HG03103 (cell line): ENCODE measurements at regions not wholly inside any gene's neighbourhood (a gene's known extent, or its start where the extent isn't known, plus 50 kb on each side); places are given as distances from the start of the nearest gene placed in this dataset.
A peak's percentile ranks its signal among the peaks of the same experiment; 100 is the strongest.
"Not testable (repeated sequence)": the region's sequence is repeated elsewhere in the genome, so short reads cannot be mapped to it uniquely, and the experiment has no call there.

Source experiments
- ATAC-seq: cut with Tn5 transposase; IDR thresholded peaks from one replicate; pipeline ENCODE4 v1.9.1; 2021; ENCODE audit warnings: low read depth; ENCODE audit not compliant: unreplicated experiment

DNA sequence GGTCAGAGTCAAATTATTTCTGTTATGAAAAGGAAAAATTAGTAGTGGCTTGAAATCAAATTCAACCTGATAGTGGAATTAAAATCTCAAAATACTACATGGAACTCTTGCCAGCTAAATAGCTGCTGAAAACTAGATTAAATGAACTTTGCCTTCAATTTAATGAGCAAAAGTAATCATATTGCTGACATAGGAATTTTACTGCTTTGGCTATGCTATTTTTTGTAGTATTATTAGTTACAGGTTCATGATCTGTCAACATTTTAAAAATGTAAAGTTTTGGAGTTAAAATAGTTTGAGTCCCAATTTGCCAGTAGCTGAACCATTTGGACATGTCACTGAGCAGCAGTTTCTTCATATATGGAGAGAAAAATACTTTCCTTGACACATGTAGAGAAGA lies 81.4 kb downstream of the RERGL start:
- ATAC-seq = no peak

DNA sequence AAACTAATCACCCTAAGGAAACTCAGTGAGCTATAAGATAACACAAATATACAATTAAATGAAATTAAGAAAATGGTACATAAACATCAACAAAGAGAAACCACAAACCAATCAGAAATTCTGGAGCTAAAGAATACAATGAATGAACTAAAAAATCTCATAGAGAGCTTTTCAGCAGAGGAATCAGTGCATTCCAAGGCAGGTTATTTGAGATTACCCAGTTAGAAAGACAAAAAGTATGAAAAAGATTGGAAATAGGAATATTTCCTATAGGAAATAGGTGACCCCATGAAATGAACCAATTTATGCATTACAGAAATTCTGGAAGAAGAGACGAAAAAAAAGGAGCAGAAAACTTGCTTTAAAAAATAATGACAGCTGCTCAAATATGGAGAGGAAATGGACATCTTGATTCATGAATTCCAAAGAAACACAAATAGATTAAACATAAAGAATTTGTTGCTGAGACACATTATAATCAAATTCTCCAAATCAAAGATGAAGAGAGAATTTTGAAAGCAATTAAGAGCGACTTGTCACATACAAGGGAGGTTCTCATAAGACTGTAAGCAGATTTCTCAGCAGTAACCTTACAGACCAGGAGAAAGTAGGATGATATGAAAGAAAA lies 90.7 kb downstream of the RERGL start:
- no peak for ATAC-seq

DNA sequence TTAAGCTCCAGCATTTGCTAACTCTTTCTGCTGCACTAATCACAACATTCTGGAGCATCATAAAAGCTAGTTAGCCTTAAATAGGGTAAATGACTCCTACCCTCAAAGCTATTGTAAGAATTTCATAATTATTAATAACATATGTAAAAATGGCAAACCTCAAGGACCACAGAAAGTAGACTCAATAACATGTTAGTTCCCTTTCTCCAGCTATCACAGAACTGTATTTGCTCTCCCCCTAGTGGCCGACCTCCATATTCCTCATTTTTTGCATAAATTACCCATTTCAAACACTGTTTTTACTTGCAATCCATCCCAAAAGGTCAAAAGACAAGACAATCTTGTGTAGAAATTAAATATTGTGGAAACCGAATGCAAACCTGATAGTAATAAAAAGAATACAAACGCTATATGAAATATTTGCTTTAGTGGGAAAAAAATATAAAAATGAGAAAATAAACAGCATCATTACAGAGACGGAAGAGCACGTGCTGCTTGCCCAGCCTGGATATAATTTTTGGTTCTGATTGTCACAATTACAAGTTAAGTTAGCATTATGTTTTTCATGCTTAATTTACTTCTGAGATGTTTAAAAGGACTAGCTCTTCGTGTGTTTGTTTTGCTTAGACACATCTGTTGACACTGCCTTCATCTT lies 97.9 kb downstream of the RERGL start:
- peak; percentile 87 for ATAC-seq

DNA sequence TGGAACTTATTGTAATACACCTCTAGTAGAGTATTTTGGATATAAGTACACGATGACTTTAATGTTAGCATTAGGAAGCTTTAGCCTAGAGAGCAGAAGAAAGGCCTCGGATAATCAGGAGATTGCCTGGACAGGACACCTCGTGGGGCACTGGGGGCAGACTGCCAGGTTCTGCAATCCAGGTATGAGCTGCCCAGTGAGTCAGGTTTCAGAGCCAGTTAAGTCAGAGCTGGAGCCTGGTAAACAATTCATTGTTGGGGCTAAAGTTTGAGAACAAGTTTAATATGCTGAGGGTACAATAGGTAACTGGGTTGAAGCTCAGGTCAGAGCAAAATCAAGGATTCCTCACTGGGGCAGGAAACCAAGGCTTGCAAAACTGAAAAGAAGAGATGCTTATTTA lies 107.4 kb downstream of the RERGL start:
- ATAC-seq = no peak

DNA sequence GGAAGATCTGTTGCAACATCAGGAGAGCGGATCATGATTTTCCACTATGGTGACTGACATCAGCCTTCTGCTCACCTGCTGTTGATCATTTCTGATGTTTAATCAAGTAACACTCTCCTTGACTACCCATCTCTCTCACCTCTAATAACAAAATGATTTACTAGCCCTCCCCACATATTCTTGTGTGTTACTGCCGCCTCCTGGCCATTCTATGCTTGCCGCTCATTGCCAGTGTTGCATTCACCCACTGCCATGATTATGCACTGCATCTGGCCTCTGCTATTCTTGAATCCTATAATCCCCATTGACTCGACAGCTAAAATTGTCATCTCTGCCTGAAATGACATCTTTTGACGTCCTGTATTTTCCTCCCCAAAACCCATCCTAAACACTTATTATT lies 113.8 kb downstream of the RERGL start:
- ATAC-seq = no peak

DNA sequence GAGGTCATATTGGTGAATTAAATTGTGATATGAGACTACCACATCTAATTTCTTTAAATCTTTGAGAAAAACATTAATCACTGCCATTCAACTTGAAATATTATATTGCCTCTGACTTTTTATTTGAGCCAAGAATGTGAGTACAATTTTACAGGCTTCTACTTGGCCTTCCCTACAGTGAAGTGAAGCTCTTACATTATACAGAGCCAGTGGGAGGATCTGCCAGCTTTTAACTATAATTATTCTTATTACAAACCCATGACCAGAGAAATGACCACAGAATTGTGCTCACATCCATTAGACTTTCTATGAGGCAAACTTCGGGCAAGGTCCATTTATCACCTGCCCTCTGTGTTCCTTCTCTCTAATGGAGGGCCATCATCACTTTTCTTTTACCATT lies 114.2 kb downstream of the RERGL start:
- no peak for ATAC-seq

DNA sequence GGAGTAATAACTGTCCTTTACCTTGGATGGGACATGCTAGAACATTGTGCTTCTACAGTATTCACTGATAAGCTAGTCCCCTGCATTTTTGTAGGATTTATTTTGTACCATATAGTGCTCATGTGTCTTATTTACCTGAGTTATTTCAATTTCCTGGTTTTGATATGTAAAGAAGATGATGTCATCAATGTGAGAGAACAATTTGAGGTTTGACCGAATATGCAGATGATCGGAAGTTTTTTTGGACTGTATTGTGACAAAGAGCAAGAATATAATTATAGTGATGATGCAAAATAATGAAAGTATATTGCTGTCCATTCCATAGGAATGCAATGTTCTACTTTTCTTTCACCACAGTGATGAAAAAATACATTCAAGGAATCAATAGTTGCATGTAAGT lies 114.8 kb downstream of the RERGL start:
- ATAC-seq = no peak

DNA sequence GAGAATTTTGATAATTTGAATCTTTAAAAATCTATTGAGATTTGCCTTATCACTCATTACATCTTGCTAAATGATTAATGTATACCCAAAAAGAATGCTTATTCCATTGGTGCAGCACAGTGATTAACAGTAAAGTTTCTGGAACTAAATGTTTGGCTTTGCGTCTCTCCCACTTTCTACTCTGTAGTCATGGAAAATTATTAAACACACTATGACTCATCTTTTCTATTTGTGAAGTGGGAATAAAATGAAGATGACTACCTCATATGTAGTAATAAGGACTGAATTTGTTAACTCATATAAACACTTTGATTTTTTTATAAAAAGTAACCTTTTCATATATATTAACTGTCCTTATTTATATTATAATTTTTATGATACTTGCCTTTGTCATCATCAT lies 118.1 kb downstream of the RERGL start:
- no peak for ATAC-seq

DNA sequence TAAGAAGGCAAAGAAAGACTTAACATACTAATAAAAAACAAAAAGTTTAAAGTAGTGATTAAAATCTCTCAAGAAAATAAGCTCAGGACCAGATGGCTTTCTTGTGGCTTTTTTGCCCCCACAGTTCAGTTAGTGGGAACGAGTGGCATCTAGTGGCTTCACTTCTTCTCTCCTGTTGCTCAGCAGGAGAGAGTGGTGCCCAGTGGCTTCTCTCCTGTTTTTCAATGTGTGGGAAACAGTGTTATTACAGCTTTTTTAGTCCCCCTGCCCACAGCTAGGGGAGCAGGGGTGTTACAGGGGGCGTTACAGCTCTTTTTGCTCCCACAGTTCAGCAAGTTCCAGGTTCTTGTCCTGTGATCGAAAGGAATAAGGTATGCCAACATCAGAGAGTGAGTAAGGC lies 135.2 kb downstream of the RERGL start:
- no peak for ATAC-seq

DNA sequence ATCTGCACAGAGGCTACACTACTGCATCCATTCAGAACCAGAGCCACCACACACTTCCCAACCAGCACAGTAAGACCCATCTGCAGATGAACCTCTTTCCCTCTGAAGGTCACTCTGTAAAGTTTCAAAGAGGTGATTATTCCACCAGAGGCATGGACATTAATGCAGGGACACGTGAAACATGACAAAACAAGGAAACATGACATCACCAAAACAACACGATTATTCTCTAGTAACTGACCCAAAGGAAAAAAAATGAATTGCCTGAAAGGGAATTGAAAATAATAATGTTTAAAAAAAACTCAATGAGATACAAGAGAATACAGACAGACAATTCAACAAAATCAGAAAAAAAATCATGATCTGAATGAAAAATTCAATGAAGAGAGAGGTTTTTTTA lies 139.1 kb downstream of the RERGL start:
- no peak for ATAC-seq

DNA sequence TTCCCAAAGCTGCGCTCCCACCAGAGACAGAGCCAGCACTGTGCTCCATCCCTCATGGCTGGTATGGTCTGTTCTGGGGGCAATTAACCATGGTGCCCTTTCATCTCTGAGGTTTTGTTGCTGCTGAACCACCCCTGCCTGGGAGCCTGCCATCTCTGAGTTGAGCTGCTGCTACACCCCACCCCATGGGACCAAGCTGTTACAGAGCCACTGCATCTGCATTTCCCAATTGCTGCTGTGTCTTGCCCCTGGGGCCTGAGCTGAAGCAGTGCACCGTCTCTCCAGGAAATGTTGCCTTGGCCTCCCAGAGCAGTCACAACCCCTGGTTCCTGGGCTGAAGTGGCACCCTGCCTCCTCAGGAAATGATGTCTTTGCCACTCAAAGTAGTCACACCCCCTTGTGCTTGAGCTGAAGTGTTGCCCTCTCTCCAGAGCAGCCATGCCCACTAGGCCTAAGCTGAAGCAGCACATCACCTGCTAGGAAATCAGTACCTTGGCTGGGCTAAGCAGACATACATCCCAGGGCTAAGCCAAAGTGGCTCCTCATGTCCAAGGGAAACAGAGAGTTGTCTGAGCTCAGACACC lies 140.3 kb downstream of the RERGL start:
- ATAC-seq = no peak

DNA sequence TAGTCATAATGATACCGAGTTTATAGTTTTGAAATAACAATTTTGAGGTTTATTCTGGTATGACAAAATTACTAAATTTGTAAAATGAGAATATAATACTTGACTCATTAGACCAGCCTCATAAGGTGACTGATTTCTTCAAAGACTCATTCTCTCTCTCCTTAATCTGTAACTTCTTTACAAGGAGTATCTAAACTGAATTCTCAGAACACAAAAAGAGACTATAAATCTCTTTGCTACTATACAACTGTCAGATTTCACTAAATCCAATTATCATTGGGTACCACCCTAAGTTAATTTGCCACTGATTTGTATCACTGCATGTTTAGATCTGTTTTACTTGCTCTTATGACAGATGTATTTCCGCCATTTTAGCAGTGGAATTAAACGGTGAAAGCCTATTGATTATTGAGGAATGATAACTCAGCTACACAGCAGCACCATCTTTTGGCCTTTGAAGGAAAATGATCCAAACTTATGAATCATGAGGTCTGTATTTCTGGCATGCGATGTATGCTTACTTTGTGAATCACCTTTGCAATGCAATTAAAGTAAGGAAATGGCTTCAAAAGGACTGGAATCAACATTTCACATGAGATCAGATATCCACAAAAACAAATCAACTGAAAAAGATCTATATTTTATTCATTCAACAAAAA lies 161.2 kb downstream of the RERGL start:
- no peak for ATAC-seq

DNA sequence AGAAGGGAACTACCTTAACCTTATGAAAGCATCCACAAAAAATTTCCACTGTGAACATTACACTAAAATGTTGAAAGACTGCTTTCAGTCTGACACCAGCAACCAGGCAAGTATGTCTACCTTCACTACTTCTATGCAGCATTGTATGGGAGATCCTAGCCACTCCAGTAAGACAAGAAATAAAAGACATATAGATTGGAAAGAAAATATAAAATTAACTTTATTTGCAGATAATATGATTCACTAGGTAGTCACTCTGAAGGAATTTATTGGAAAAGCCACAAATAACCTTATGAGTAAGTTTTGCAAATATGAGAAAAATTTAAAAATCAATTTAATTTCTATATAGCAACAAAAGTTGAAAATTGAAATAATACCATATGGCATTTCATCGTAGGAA lies 172.0 kb downstream of the RERGL start:
- ATAC-seq = no peak

DNA sequence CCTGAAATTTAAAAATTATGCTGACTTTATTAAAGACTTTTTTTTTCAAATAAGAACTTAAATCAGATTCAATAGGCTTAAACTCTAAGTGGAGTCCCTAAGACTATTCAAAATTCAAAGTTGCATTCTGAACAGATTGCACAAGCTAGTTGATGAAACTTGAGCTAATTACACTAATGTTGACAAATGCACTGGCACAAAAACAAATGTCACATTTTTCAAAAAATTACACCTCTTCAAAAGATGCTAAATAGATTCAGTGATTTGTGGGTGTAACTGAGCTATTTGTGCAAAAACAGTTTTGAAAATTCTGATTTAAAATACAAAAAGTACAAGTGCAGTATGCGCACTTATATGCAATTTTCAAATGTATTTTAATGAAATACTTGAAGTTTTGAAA lies 205.4 kb downstream of the RERGL start:
- ATAC-seq = no peak

DNA sequence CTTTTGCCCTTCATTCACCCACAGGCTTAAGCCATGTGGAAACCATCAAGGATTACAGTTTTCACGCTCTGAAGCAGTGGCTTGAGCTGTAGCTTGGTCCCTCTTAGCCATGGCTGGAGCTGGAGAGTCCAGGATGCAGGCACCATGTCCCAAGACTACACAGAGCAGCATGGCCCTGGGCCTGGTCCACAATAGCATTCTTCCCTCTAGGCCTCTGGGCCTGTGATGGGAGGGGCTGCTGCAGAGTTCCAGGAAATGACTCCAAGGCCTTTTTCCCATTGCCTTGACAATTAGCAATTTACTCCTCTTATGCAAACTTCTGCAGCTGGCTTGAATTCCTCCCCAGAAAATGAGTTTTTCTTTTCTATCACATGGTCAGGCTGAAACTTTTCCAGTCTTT lies 211.3 kb downstream of the RERGL start:
- no peak for ATAC-seq

DNA sequence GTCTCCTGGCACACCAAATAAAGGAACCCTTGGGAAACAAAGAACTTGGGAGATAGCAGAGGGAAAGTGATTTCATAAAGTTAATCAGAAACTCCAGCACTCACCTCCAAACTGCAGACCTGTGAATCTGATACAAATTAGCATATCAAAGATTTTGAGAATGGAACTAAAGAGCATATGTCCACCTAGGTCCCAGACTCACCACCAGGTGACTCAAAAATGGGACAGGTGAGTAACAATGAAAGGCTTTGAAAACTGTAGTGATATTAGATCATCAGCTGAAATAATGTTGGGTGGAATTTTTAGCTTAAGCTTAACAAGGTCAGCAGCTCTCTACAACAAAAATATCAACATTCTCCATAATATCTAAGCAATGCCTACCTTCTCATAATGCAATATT lies 214.8 kb downstream of the RERGL start:
- no peak for ATAC-seq

DNA sequence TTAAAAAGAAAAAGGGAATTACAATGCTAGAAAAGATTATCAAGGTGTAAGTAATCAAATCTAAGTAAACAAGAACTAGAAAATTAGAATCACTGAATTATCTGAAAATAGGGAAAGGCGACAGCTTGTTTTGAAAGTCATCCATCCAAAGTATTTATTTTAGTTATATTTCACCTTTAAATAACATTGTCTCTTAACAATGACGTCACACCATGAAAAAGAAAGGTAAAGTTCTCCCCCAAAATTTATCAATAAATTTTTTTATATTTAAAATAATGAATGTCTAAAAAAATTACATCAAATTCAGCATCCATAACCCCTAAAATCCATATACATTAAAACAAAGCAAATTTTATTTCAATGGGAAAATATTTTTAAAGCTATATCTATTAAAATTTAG lies 223.2 kb downstream of the RERGL start:
- no peak for ATAC-seq

DNA sequence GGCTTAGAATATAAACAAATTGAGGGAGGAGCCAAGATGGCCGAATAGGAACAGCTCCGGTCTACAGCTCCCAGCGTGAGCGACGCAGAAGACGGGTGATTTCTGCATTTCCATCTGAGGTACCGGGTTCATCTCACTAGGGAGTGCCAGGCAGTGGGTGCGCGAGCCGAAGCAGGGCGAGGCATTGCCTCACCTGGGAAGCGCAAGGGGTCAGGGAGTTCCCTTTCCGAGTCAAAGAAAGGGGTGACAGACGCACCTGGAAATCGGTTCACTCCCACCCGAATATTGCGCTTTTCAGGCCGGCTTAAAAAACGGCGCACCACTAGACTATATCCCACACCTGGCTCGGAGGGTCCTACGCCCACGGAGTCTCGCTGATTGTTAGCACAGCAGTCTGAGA lies 234.4 kb downstream of the RERGL start:
- ATAC-seq = not testable (repeated sequence)

DNA sequence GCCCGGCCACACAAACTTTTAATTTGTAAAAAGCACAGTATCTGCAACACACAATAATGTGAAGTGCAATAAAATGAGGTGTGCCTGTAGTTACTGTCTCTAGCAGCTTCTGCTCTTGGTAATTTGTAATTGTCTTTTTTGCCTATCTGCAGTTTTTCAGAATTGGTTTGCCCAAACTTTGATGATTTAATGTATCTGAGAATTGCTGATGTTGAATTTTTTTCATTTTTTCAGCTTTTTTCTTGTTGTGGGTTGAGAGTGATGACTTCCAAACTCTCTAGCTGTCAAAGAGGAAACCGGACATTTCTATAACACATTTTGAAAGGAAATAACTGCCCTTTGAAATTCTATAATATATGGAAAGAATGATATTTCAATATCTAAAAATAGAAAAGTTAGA lies 236.9 kb downstream of the RERGL start:
- ATAC-seq = no peak

DNA sequence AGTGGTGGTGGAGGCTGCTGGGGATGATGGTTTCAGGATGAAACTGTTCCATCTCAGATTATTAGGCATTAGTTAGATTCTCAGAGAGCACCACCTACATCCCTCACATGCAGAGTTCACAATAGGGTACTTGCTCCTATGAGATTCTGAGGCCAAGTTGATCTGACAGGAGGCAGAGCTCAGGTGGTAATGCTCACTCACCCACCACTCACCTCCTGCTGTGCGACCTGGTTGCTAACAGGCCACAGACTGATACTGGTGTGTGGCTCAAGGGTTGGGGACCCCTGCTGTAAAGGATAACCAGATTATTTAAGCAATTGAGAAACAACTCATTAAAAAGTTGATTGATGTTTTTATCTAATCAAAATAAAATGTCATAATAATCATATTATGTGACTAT lies 248.5 kb downstream of the RERGL start:
- no peak for ATAC-seq

DNA sequence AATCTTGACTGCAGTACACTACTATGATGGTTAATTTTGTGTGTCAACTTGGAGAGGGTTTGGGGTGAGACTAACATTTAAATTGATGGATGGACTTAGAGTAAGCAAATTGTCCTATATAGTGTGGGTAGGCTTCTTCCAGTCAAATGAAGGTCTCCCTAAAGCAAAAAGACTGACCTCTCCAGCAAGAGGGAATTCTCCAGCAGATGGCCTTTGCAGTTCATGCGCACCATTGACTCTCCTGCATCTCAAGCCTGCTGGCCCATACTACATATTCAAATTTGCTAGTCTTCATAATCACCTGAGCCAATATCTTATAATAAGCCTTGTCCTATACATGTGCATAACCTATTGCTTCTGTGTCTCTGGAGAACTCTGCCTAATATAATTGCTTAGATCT lies 260.2 kb downstream of the RERGL start:
- ATAC-seq = no peak

DNA sequence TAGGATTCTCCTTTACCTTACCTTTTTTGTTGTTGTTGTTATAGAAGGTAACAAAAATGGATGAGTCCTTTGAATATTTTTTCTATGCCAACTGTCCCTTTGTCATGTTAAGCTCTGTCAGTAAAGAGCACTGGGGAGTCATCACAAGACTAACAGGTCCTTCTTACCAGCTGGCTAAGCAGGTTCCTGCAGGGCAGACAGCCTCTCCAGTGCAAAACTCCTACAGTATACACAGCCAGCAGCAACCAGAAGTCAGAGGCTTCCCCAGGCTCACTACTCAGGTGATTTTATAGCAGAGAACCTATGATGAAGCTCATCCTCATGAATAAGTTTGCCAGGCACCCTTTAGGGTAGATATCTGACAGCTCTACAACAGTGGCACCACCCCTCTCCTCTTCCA lies 271.1 kb downstream of the RERGL start:
- no peak for ATAC-seq
